Neutrophil (primary cell): ENCODE measurements at regions not wholly inside any gene's neighbourhood (a gene's known extent, or its start where the extent isn't known, plus 50 kb on each side); places are given as distances from the start of the nearest gene placed in this dataset.

ENCODE experiments used
- H3K27ac ChIP-seq: fragments of 200-600 bp; sonication (generic); 2 replicates; pipeline ENCODE4 v1.5.1; 2016; ENCODE audit warnings: mild to moderate bottlenecking, moderate library complexity
- H3K27me3 ChIP-seq: fragments of 200-600 bp; sonication (generic); 2 replicates; pipeline ENCODE4 v1.6.0; 2016; ENCODE audit warnings: mild to moderate bottlenecking
- H3K36me3 ChIP-seq: fragments of 200-600 bp; sonication (generic); 2 replicates; pipeline ENCODE4 v1.5.1; 2017
- H3K4me1 ChIP-seq, 2 experiments: fragments of 200-600 bp in 1 of 2; sonication (generic) in 1 of 2; 1 replicate in 1 of 2; 2 replicates in 1 of 2; pipeline versions ENCODE4 v1.5.1 to v1.6.1; 2013 to 2016; ENCODE audit warnings: low read depth in 1 of 2, low read length in 1 of 2, mild to moderate bottlenecking in 1 of 2, moderate library complexity in 1 of 2; ENCODE audit not compliant: control insufficient read depth in 1 of 2, insufficient read depth in 1 of 2
- H3K4me3 ChIP-seq, 2 experiments: fragments of 200-600 bp in 1 of 2; sonication (generic) in 1 of 2; 1 replicate in 1 of 2; 2 replicates in 1 of 2; pipeline ENCODE4 v1.5.1; 2013 to 2016; ENCODE audit warnings: low read depth in 1 of 2, low read length in 1 of 2, mild to moderate bottlenecking in 1 of 2, moderate library complexity in 1 of 2
- H3K9me3 ChIP-seq: fragments of 200-600 bp; sonication (generic); 2 replicates; pipeline ENCODE4 v1.5.1; 2016
- TF ChIP-seq, protein P1 (sequence below): fragments of 200-600 bp; sonication (generic); IDR thresholded peaks from 2 replicates; pipeline ENCODE4 v1.5.1; 2016; ENCODE audit warnings: antibody characterized with exemption

DNA sequence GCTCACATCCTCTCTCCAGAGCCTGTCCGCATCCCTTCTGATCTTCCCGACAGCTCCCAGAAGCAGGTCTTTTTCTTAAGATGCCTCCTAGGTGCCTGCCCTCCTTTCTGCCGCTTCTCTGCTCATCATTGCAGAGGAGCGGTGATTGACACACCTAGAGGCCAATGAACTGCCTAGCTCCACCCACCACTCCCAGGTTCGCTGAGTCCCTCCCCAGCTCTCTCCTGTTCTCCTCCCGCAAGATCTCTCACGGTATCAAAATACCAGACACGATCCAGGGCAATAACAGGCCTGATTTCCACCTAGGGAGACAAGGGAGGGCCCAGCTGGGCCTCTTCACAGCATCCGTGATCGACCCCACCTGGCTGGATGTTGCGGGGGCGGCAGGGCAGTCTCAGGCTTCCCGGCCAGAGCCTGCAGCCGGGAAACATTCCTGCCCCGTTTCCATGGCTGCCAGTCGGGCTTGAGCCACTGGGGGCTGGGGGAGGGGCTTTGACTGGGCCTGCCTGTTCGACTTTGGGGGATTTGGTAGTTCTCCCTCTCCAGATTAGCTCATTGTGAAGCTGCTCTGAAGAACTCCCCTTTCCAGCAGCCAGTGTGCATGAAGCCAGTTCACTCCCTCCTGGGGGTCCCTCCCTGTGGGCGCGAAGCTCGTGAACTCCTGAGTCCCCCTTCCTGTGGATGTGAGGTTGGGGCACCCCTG is 373.5 kb downstream of the RPS24 start:
- no peak overlapping the region for H3K4me3 ChIP-seq
- H3K4me1 ChIP-seq = no peaks in the 10 kb centered on the region
- H3K36me3 ChIP-seq = no peaks in the 10 kb centered on the region
- H3K27ac ChIP-seq = no peak overlapping the region
- peaks cover 49% of the 10 kb centered on the region for H3K27me3 ChIP-seq
- no peaks in the 10 kb centered on the region for H3K9me3 ChIP-seq
- TF ChIP-seq, protein P1, sequence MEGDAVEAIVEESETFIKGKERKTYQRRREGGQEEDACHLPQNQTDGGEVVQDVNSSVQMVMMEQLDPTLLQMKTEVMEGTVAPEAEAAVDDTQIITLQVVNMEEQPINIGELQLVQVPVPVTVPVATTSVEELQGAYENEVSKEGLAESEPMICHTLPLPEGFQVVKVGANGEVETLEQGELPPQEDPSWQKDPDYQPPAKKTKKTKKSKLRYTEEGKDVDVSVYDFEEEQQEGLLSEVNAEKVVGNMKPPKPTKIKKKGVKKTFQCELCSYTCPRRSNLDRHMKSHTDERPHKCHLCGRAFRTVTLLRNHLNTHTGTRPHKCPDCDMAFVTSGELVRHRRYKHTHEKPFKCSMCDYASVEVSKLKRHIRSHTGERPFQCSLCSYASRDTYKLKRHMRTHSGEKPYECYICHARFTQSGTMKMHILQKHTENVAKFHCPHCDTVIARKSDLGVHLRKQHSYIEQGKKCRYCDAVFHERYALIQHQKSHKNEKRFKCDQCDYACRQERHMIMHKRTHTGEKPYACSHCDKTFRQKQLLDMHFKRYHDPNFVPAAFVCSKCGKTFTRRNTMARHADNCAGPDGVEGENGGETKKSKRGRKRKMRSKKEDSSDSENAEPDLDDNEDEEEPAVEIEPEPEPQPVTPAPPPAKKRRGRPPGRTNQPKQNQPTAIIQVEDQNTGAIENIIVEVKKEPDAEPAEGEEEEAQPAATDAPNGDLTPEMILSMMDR = no peak

DNA sequence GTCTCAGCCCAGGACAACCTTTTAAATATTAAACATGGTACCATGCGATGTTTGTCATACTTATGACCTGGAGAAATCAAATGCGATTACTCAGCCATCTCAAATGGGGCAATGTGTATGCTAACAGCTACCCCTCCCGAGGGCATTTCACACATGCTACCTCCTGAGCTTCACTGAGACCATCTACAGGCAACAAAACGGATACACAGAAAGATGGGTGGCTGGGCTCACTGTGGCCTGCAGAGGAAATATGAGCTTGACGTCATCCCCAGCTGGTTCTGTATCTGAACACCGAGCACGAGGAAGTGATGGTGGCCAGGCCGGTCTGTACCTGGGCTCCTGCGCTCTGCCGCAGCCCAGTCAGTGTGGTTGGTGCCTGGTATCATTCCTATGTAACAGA is 374.3 kb downstream of the RPS24 start:
- no peak overlapping the region for H3K27ac ChIP-seq
- H3K4me3 ChIP-seq = no peak overlapping the region
- TF ChIP-seq, protein P1 = no peak
- H3K4me1 ChIP-seq = no peaks in the 10 kb centered on the region
- no peaks in the 10 kb centered on the region for H3K9me3 ChIP-seq
- no peaks in the 10 kb centered on the region for H3K36me3 ChIP-seq
- peaks cover 49% of the 10 kb centered on the region for H3K27me3 ChIP-seq

DNA sequence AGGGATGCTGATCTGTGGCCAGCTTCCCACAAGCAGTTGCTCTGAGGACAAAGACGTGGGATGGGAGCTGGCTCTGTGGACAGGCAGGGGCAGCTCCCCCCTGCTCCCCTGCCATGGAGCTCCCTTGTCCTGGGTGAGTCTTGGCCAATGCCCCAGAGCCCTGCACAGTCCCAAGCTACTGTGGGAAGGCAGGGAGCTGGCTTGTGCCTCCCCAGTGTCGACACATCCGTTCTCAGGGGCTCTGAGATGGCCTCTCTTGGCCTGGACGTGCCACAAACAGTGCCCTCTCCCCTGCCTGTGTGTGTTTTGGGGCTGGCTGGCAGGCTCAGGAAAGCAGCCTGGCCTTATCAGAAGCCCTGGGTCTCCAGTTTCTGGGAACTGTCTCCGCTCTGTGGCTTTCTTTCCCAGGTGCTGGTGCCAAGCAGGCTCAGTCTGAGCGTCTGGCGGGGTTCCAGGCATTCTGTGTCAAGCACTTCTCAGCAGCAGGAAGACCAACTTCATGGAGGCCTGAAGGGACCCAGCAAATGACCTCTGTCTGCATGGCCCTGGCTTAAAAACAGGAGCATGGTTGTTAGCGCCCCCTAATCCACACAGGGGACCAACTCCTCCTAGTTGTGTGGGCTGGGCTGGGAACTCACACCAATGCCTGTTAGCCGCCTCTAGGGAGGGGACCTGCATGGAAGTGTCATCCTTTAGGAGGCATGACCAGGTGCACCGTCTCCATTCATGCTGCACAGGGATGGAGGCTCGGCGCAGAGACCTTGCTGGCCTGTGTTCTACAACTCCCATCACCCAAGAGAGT is 375.2 kb downstream of the RPS24 start:
- no peaks in the 10 kb centered on the region for H3K36me3 ChIP-seq
- TF ChIP-seq, protein P1 = no peak
- H3K4me1 ChIP-seq = no peaks in the 10 kb centered on the region
- H3K27ac ChIP-seq = no peak overlapping the region
- H3K4me3 ChIP-seq = no peak overlapping the region
- H3K27me3 ChIP-seq = peaks cover 49% of the 10 kb centered on the region
- no peaks in the 10 kb centered on the region for H3K9me3 ChIP-seq

DNA sequence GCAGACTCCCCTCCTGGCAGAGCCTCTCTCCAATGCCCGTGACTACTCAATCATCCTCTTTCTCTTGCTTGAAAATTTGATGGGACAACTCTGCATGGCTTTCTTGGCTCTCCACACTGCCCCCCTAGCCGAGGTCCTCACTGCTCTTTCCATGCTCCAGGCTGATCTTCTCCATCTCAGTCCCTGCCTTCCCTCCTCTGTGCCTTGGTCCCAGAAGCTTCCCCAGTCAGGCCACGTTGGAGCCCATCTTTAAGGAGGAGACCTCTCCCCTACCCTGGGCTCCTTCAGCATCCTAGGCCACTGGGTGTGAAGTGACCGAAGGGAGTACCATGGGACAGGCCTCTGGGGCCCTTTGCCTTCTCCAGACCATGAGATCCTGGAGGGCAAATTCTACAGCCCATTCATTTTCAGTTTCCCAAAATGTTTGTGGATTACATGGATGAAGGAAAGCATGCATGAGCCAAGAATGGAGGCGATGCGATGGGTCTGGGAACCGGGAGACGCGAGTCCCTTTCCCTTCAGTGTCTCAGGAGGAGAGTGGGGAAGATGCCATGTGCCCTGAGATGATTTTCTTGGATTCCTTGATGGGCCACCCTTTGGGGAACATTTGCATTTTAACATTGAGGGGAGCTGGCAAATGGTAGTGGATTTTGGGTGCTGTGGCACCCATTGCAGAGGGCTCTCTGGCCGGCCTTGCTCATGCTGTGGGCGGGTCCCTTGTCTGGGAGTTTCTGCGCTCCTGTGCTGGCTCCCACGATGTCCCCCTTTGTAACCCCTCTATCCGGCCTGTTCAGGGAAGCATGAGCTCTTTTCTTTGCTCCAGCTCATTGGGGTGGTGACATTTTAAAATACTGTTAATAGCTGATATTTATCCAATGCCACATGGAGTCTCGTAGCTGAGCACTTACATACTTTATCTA is 376.6 kb downstream of the RPS24 start:
- Histone ChIP-seq H3K27ac (no peak overlapping the region), H3K4me3 (no peak overlapping the region), H3K27me3 (peaks cover 40% of the 10 kb centered on the region), H3K36me3 (no peaks in the 10 kb centered on the region), H3K9me3 (no peaks in the 10 kb centered on the region), H3K4me1 (no peaks in the 10 kb centered on the region)
- TF ChIP-seq, protein P1 = no peak

DNA sequence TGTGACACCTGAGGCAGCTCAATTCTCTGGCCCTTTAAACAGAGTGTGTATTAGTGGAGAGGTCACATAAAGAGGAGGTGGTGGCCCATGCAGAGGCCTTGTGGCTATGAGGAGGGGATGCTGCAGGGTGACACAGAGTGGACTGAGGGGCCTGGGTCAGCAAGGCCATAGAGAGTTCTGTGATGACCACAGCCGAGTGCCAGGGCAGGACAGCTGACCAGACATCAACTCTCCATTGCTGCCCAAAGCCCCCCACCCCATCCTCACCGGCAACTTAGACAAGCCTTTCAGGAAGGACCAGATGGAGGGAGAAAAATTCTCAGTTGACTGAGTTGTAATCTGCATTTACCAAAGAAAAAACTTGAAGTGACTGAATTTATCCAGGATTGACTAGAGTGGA is 378.1 kb downstream of the RPS24 start:
- no peaks in the 10 kb centered on the region for H3K4me1 ChIP-seq
- H3K4me3 ChIP-seq = no peak overlapping the region
- no peak overlapping the region for H3K27ac ChIP-seq
- TF ChIP-seq, protein P1 = no peak
- no peaks in the 10 kb centered on the region for H3K36me3 ChIP-seq
- no peaks in the 10 kb centered on the region for H3K9me3 ChIP-seq
- H3K27me3 ChIP-seq = peaks cover 26% of the 10 kb centered on the region
